ENCODE measurements at regions not wholly inside any gene's neighbourhood (a gene's known extent, or its start where the extent isn't known, plus 50 kb on each side); places are given as distances from the start of the nearest gene placed in this dataset.
A peak's percentile ranks its signal among the peaks of the same experiment; 100 is the strongest.

DNA sequence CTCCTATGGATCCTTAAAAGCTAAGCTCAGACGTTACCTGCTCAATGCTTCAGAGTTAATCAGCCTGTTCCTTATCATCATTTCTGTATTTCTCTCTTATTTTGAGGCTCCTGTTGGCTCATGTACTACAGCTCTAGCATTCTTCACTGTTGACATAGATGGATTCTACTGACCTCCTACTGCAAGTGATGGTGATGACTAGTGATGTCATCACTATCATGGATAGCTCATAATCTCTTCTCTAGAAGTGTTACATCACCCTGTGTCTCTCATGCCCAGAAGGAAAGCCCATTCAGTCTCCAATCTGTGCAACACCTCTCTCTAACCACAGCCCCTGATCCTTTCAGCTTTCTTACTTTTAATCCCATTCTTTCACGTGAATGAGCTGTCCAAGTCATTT is 168.2 kb upstream of the DPT start:
- Histone ChIP-seq H3K27me3 (no peaks in the 10 kb centered on the region), H3K27ac (no peak overlapping the region), H3K36me3 (no peaks in the 10 kb centered on the region), H3K4me1 (no peaks in the 10 kb centered on the region), H3K4me3 (no peak overlapping the region), H3K9me3 (no peaks in the 10 kb centered on the region)
- DNase-seq: no peak
- 60 to 83% methylated on average over 1 to 2 of the region's 2 CpGs for WGBS, 2 donors (ENCODE audit: low coverage in 1 of 2)
- TF ChIP-seq POLR2AphosphoS5 (IDR thresholded peaks at IDR 0.05): no peak
- no peak for TF ChIP-seq POLR2A (IDR thresholded peaks at IDR 0.05)
- TF ChIP-seq EP300 (IDR thresholded peaks at IDR 0.05; ENCODE audit: low read depth): no peak
- TF ChIP-seq, protein P1, sequence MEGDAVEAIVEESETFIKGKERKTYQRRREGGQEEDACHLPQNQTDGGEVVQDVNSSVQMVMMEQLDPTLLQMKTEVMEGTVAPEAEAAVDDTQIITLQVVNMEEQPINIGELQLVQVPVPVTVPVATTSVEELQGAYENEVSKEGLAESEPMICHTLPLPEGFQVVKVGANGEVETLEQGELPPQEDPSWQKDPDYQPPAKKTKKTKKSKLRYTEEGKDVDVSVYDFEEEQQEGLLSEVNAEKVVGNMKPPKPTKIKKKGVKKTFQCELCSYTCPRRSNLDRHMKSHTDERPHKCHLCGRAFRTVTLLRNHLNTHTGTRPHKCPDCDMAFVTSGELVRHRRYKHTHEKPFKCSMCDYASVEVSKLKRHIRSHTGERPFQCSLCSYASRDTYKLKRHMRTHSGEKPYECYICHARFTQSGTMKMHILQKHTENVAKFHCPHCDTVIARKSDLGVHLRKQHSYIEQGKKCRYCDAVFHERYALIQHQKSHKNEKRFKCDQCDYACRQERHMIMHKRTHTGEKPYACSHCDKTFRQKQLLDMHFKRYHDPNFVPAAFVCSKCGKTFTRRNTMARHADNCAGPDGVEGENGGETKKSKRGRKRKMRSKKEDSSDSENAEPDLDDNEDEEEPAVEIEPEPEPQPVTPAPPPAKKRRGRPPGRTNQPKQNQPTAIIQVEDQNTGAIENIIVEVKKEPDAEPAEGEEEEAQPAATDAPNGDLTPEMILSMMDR (IDR thresholded peaks at IDR 0.05): no peak
- intact Hi-C loops (cut with DNase I; ENCODE audit: low total_unique reads): no loop called here
- in situ Hi-C loops (cut with MboI; ENCODE audit: low pct_ligation_motif_present in 1 of 4, low pct_unique_long_range_greater_than_20kb in 1 of 4, low sequenced_read_pairs in 3 of 4): no loop called here

DNA sequence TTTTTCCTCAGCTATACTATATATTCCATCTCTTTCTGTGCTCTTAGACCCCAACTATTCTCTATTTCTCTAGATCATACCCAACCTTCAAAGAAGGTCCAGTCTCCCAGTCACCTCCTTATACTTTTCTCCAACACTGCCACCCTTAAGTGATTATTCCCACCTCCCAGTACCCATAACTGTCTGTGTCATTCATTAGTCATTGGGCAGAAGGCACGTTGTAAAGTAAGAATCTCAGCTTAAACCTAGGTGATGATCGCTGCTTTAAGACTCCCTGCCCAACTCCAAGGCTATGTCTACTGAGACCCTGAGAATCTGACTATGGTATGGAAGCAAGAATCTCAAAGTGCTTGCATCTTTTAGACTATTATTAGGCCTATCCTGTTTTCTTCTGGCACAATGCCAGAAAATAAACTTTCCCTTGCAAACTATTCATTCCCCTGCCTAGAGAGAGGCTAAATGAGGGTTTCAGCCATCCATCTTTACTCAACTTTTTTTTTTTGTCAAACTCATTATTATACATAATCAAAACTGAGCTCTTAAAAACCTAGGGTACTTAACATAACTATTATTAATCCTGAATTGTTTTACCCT is 174.3 kb upstream of the DPT start:
- in situ Hi-C loops (cut with MboI; ENCODE audit: low pct_ligation_motif_present in 1 of 4, low pct_unique_long_range_greater_than_20kb in 1 of 4, low sequenced_read_pairs in 3 of 4): no loop called here
- Histone ChIP-seq H3K27me3 (no peaks in the 10 kb centered on the region), H3K36me3 (no peaks in the 10 kb centered on the region), H3K4me1 (peaks cover 0 to 21% (median 15%) of the 10 kb centered on the region in 4 donors), H3K4me3 (no peak overlapping the region), H3K27ac (no peak overlapping the region), H3K9me3 (no peaks in the 10 kb centered on the region)
- intact Hi-C loops (cut with DNase I; ENCODE audit: low total_unique reads): no loop called here
- no peak for DNase-seq
- WGBS, 2 donors (ENCODE audit: low coverage in 1 of 2): 89% methylated on average over 2 of the region's 2 CpGs; no CpG with 5 or more reads in 1 of the 2 donors
- TF ChIP-seq, protein P1 (IDR thresholded peaks at IDR 0.05): no peak
- TF ChIP-seq EP300 (IDR thresholded peaks at IDR 0.05; ENCODE audit: low read depth) (no peak), POLR2AphosphoS5 (IDR thresholded peaks at IDR 0.05) (no peak), POLR2A (IDR thresholded peaks at IDR 0.05) (no peak)

DNA sequence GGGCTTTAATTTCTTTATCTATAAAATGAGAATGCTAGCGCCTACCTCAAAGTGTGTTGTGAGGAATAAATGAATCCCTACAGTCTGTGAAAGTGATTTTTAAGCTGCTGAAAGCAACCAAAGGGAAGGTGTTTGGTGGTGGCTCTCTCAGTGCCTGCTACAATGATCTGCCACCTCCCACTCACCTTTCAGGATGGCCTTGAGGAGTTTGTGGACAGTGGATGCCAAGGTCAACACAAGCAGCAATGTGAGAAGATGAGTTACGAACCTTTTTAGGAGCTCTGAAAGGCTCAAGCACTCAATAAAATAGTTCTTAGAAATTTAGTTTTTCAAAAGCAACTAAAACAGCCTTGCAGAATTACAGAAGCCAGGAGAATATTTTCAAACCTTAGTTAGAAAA is 176.6 kb upstream of the DPT start:
- Histone ChIP-seq H3K4me1 (peaks cover 0 to 23% (median 15%) of the 10 kb centered on the region in 4 donors), H3K27ac (no peak overlapping the region), H3K4me3 (no peak overlapping the region), H3K9me3 (no peaks in the 10 kb centered on the region), H3K36me3 (no peaks in the 10 kb centered on the region), H3K27me3 (no peaks in the 10 kb centered on the region)
- TF ChIP-seq, protein P1 (IDR thresholded peaks at IDR 0.05): no peak
- TF ChIP-seq EP300 (IDR thresholded peaks at IDR 0.05; ENCODE audit: low read depth) (no peak), POLR2AphosphoS5 (IDR thresholded peaks at IDR 0.05) (no peak), POLR2A (IDR thresholded peaks at IDR 0.05) (no peak)
- DNase-seq: no peak
- in situ Hi-C loops (cut with MboI; ENCODE audit: low pct_ligation_motif_present in 1 of 4, low pct_unique_long_range_greater_than_20kb in 1 of 4, low sequenced_read_pairs in 3 of 4) (no loop called here), intact Hi-C loops (cut with DNase I; ENCODE audit: low total_unique reads) (no loop called here)
- 88 to 90% methylated on average over 2 of the region's 2 CpGs for WGBS, 2 donors (ENCODE audit: low coverage in 1 of 2)

DNA sequence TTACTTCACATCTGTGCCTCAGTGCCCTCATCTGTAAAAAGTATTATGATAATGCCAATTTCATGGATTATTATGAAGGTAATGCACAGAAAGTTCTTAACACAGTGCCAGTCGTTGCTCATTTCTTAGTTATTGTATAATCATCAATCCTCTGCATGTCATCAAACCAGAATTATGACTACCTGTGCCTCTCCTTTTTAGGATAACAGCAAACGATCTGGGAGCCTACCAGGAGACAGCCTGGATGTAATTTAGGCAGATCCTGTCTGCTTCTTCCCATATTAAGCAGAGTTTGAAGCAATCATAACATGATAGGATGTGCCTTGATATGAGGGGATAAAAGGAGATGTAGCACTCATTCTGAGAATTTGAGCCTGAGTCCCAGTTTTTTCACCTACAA is 177.4 kb upstream of the DPT start:
- in situ Hi-C loops (cut with MboI; ENCODE audit: low pct_ligation_motif_present in 1 of 4, low pct_unique_long_range_greater_than_20kb in 1 of 4, low sequenced_read_pairs in 3 of 4): no loop called here
- TF ChIP-seq, protein P1 (IDR thresholded peaks at IDR 0.05): no peak
- TF ChIP-seq POLR2A (IDR thresholded peaks at IDR 0.05) (no peak), POLR2AphosphoS5 (IDR thresholded peaks at IDR 0.05) (no peak), EP300 (IDR thresholded peaks at IDR 0.05; ENCODE audit: low read depth) (no peak)
- Histone ChIP-seq H3K36me3 (no peaks in the 10 kb centered on the region), H3K27ac (peak overlapping the region in 3 of 4 donors; percentile 15 to 51 (median 30)), H3K9me3 (no peaks in the 10 kb centered on the region), H3K27me3 (no peaks in the 10 kb centered on the region), H3K4me1 (peaks cover 0 to 23% (median 15%) of the 10 kb centered on the region in 4 donors), H3K4me3 (no peak overlapping the region)
- no peak for DNase-seq
- intact Hi-C loops (cut with DNase I; ENCODE audit: low total_unique reads): no loop called here
- 32% methylated on average over 2 of the region's 2 CpGs for WGBS, 2 donors (ENCODE audit: low coverage in 1 of 2)

All from transverse colon (tissue), 4 donors.